ENCODE measurements at regions not wholly inside any gene's neighbourhood (a gene's known extent, or its start where the extent isn't known, plus 50 kb on each side); places are given as distances from the start of the nearest gene placed in this dataset.

DNA sequence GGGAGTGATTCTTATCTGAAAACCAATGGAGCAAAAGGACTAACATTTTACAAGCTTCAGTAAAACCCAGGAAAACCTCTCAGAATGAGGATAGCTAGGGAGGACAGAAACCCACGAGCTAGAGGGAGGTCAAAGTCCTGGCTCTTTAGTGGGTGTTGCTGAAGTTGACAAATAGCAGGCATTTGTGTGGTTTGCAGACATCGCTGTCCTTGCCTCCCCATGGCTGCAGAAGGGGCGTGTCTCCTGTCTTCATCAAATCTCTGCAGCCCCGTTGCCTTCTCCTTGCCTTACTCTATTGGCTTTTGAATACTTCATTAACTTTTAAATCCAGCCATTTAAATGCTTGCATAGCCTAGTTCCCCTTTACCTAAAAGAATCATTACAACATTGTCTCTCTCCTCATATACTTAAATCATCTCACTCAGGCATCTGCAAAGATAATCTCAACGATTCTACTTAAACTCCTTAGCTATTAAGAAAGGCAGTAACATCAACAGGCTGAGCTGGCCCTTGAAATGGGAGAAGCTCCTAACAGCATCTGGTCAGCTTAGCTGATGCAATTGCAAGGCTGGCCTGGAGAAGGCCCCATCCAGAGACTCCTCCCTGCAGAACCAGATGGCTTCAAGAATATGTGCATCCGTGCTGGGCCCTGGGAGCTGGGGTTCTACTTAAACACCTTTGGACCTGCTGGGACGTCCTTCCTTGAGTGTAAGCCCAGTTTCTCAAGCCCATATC lies 152.8 kb upstream of the TAS2R1 start:
- Histone ChIP-seq H3K9me3 (no peaks in the 10 kb centered on the region), H3K27ac (no peak overlapping the region), H3K4me3 (no peak overlapping the region), H3K4me1 (no peaks in the 10 kb centered on the region), H3K27me3 (no peaks in the 10 kb centered on the region), H3K36me3 (no peaks in the 10 kb centered on the region)
- no peak for DNase-seq
- TF ChIP-seq, protein P1, sequence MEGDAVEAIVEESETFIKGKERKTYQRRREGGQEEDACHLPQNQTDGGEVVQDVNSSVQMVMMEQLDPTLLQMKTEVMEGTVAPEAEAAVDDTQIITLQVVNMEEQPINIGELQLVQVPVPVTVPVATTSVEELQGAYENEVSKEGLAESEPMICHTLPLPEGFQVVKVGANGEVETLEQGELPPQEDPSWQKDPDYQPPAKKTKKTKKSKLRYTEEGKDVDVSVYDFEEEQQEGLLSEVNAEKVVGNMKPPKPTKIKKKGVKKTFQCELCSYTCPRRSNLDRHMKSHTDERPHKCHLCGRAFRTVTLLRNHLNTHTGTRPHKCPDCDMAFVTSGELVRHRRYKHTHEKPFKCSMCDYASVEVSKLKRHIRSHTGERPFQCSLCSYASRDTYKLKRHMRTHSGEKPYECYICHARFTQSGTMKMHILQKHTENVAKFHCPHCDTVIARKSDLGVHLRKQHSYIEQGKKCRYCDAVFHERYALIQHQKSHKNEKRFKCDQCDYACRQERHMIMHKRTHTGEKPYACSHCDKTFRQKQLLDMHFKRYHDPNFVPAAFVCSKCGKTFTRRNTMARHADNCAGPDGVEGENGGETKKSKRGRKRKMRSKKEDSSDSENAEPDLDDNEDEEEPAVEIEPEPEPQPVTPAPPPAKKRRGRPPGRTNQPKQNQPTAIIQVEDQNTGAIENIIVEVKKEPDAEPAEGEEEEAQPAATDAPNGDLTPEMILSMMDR (IDR thresholded peaks at IDR 0.05): no peak
- TF ChIP-seq POLR2A (IDR thresholded peaks at IDR 0.05): no peak
- intact Hi-C loops (cut with DNase I; ENCODE audit: low total_unique reads): no loop called here

- intact Hi-C loops (cut with DNase I; ENCODE audit: low total_unique reads): no loop called here
- no peak for TF ChIP-seq POLR2A (IDR thresholded peaks at IDR 0.05)
- TF ChIP-seq, protein P1 (IDR thresholded peaks at IDR 0.05): no peak
Observed at GRCh38 chr5:9781890-9782289, 151.7 kb upstream of the TAS2R1 start.

DNA sequence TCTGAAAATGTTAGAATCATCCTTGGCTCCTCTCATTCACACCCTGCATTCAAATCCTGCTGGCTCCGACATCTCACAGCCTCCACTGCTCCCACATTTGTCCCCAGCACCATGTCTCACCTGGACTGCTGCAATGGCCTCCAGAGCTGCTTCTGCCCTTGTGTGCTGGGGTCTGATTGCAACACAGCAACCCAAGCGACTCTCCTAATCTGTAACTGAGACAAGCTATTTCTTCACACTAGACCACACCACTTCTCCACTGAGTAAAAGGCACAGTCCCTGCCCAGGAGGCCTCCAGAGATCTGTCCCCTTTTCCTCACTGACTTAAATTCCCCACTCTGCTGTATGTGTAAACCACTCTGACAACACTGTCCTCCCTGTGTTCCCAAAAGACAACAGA lies 151.1 kb upstream of the TAS2R1 start:
- no peaks in the 10 kb centered on the region for H3K27me3 ChIP-seq
- DNase-seq: no peak
- H3K27ac ChIP-seq: no peak overlapping the region
- H3K9me3 ChIP-seq: no peaks in the 10 kb centered on the region
- intact Hi-C loops (cut with DNase I; ENCODE audit: low total_unique reads): no loop called here
- H3K4me3 ChIP-seq: no peak overlapping the region
- no peaks in the 10 kb centered on the region for H3K36me3 ChIP-seq
- H3K4me1 ChIP-seq: no peaks in the 10 kb centered on the region
- TF ChIP-seq POLR2A (IDR thresholded peaks at IDR 0.05): no peak
- TF ChIP-seq, protein P1 (IDR thresholded peaks at IDR 0.05): no peak

More at GRCh38 chr5:9781890-9782289, 151.7 kb upstream of the TAS2R1 start:
- Histone ChIP-seq H3K36me3 (no peaks in the 10 kb centered on the region), H3K9me3 (no peaks in the 10 kb centered on the region), H3K27ac (no peak overlapping the region), H3K4me3 (no peak overlapping the region), H3K27me3 (no peaks in the 10 kb centered on the region), H3K4me1 (no peaks in the 10 kb centered on the region)
- DNase-seq: no peak

- Histone ChIP-seq H3K4me1 (no peaks in the 10 kb centered on the region), H3K36me3 (no peaks in the 10 kb centered on the region), H3K27ac (no peak overlapping the region), H3K4me3 (no peak overlapping the region), H3K9me3 (no peaks in the 10 kb centered on the region), H3K27me3 (no peaks in the 10 kb centered on the region)
- no peak for TF ChIP-seq POLR2A (IDR thresholded peaks at IDR 0.05)
- TF ChIP-seq, protein P1 (IDR thresholded peaks at IDR 0.05): no peak
- DNase-seq: no peak
- intact Hi-C loops (cut with DNase I; ENCODE audit: low total_unique reads): no loop called here
Observed at GRCh38 chr5:9780501-9780900, 150.3 kb upstream of the TAS2R1 start.

DNA sequence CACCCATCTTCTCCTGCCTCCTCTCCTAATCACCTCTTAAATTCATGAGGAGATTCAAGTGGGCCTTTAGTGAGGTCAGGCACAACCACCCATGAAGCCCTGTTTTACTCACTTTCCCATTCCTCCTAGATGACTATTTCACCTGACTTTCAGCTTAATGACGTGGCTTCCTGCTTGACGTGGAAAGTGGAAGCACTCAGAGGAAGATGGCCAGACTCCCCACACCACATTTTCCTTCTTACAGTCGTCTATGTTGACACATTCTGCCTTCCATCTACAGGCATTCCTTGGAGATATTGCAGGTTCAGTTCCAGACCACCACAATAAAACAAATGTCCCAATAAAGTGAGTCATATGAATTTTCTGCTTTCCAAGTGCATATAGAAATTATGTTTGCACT lies 146.4 kb upstream of the TAS2R1 start:
- Histone ChIP-seq H3K27ac (no peak overlapping the region), H3K4me1 (no peaks in the 10 kb centered on the region), H3K36me3 (no peaks in the 10 kb centered on the region), H3K27me3 (no peaks in the 10 kb centered on the region), H3K4me3 (no peak overlapping the region), H3K9me3 (no peaks in the 10 kb centered on the region)
- no peak for DNase-seq
- intact Hi-C loops (cut with DNase I; ENCODE audit: low total_unique reads): no loop called here
- no peak for TF ChIP-seq POLR2A (IDR thresholded peaks at IDR 0.05)
- TF ChIP-seq, protein P1 (IDR thresholded peaks at IDR 0.05): no peak

Measured in uterus (tissue), 3 donors.